Osteocyte (in vitro differentiated cells): ENCODE measurements at regions not wholly inside any gene's neighbourhood (a gene's known extent, or its start where the extent isn't known, plus 50 kb on each side); places are given as distances from the start of the nearest gene placed in this dataset.

Experiments used
- DNase-seq: peaks from one replicate; pipeline ENCODE4 v3.0.0; 2021; ENCODE audit warnings: mixed read lengths; ENCODE audit not compliant: unreplicated experiment; ENCODE audit errors: extremely low spot score
- H3K27ac Mint-ChIP-seq: one replicate; pipeline ENCODE4 v1.8.0; 2021; ENCODE audit warnings: mild to moderate bottlenecking, mixed read lengths; ENCODE audit not compliant: unreplicated experiment
- H3K27me3 Mint-ChIP-seq: one replicate; pipeline ENCODE4 v1.8.0; 2021; ENCODE audit warnings: mixed read lengths; ENCODE audit not compliant: unreplicated experiment
- H3K36me3 Mint-ChIP-seq: one replicate; pipeline ENCODE4 v1.8.0; 2021; ENCODE audit warnings: mixed read lengths; ENCODE audit not compliant: unreplicated experiment
- H3K4me1 Mint-ChIP-seq: one replicate; pipeline ENCODE4 v1.8.0; 2021; ENCODE audit warnings: mixed read lengths; ENCODE audit not compliant: unreplicated experiment
- H3K4me3 Mint-ChIP-seq: one replicate; pipeline ENCODE4 v1.8.0; 2021; ENCODE audit warnings: mild to moderate bottlenecking, moderate library complexity, mixed read lengths; ENCODE audit not compliant: unreplicated experiment
- H3K9me3 Mint-ChIP-seq: one replicate; pipeline ENCODE4 v1.8.0; 2021; ENCODE audit warnings: mixed read lengths; ENCODE audit not compliant: unreplicated experiment
- CTCF ChIP-seq: fragments of 200-600 bp; sonication (generic); IDR thresholded peaks from 2 replicates; pipeline ENCODE4 v1.5.0; 2021; ENCODE audit warnings: antibody characterized with exemption, mild to moderate bottlenecking, moderate library complexity

- DNase-seq, result no peak
- H3K27ac Mint-ChIP-seq, result no peak overlapping the region
- H3K36me3 Mint-ChIP-seq, result no peaks in the 10 kb centered on the region
- no peak for TF ChIP-seq CTCF
- H3K4me3 Mint-ChIP-seq, result no peak overlapping the region
- no peaks in the 10 kb centered on the region for H3K4me1 Mint-ChIP-seq
- H3K27me3 Mint-ChIP-seq, result no peaks in the 10 kb centered on the region
- peaks cover 18% of the 10 kb centered on the region for H3K9me3 Mint-ChIP-seq
Observed at GRCh38 chr9:8206720-8207119, 407.1 kb upstream of the DMAC1 start.

- Mint-ChIP-seq H3K27ac (no peak overlapping the region), H3K4me1 (no peaks in the 10 kb centered on the region), H3K9me3 (peaks cover 21% of the 10 kb centered on the region), H3K27me3 (no peaks in the 10 kb centered on the region), H3K4me3 (no peak overlapping the region), H3K36me3 (no peaks in the 10 kb centered on the region)
- DNase-seq, result no peak
- TF ChIP-seq CTCF, result no peak
Observed at GRCh38 chr9:8205576-8205975, 406.0 kb upstream of the DMAC1 start.

- Mint-ChIP-seq H3K27me3 (no peaks in the 10 kb centered on the region), H3K4me1 (no peaks in the 10 kb centered on the region), H3K4me3 (no peak overlapping the region), H3K9me3 (peaks cover 38% of the 10 kb centered on the region), H3K36me3 (no peaks in the 10 kb centered on the region), H3K27ac (no peak overlapping the region)
- DNase-seq, result no peak
- no peak for TF ChIP-seq CTCF
Observed at GRCh38 chr9:8189881-8190280, 390.3 kb upstream of the DMAC1 start.

- Mint-ChIP-seq H3K9me3 (peaks cover 38% of the 10 kb centered on the region), H3K4me3 (no peak overlapping the region), H3K27ac (no peak overlapping the region), H3K4me1 (no peaks in the 10 kb centered on the region), H3K27me3 (no peaks in the 10 kb centered on the region), H3K36me3 (no peaks in the 10 kb centered on the region)
- DNase-seq, result no peak
- no peak for TF ChIP-seq CTCF
Observed at GRCh38 chr9:8188723-8189407, 389.3 kb upstream of the DMAC1 start.

GRCh38 chr9:8186560-8186959, 387.0 kb upstream of the DMAC1 start:
- no peak overlapping the region for H3K27ac Mint-ChIP-seq
- H3K9me3 Mint-ChIP-seq, result peaks cover 24% of the 10 kb centered on the region
- no peak for TF ChIP-seq CTCF
- H3K4me1 Mint-ChIP-seq, result no peaks in the 10 kb centered on the region
- no peak for DNase-seq
- no peaks in the 10 kb centered on the region for H3K36me3 Mint-ChIP-seq
- H3K27me3 Mint-ChIP-seq, result no peaks in the 10 kb centered on the region
- no peak overlapping the region for H3K4me3 Mint-ChIP-seq
